LNCaP clone FGC (cell line): ENCODE measurements at regions not wholly inside any gene's neighbourhood (a gene's known extent, or its start where the extent isn't known, plus 50 kb on each side); places are given as distances from the start of the nearest gene placed in this dataset.
"Not testable (repeated sequence)": the region's sequence is repeated elsewhere in the genome, so short reads cannot be mapped to it uniquely, and the experiment has no call there.

Experiments used
- DNase-seq: peaks from one replicate; pipeline ENCODE4 v3.0.0-alpha.2; 2011; ENCODE audit warnings: low read depth
- H3K4me3 ChIP-seq: 2 replicates; pipeline ENCODE4 v1.5.1; 2011; ENCODE audit warnings: mild to moderate bottlenecking, low read depth, low read length, control low read depth
- TF ChIP-seq, protein P1 (sequence below): IDR thresholded peaks from 2 replicates; pipeline ENCODE4 v1.5.1; 2012; ENCODE audit warnings: mild to moderate bottlenecking; ENCODE audit not compliant: control insufficient read depth, insufficient read depth; ENCODE audit errors: extremely low read depth

DNA sequence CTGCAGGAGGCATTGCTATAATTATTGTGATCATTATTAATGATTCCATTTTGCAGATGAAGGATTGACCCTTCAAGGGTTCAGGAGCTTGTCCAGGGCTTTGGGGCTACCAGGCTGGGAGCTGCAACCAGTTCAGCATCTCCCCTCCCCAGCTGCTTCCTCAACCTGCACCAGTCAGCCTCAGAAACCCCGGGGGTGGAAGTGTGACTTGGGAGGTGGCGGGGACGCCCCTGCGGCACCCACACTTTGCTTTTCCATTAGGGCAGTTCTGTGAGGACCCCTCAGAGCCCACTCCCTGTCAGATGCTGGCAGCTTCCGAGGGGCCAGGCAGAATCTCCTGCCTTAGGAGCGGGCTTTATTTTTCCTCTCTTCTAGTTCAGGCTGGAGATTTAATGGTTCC is 85.6 kb downstream of the OLFM1 start:
- TF ChIP-seq, protein P1, sequence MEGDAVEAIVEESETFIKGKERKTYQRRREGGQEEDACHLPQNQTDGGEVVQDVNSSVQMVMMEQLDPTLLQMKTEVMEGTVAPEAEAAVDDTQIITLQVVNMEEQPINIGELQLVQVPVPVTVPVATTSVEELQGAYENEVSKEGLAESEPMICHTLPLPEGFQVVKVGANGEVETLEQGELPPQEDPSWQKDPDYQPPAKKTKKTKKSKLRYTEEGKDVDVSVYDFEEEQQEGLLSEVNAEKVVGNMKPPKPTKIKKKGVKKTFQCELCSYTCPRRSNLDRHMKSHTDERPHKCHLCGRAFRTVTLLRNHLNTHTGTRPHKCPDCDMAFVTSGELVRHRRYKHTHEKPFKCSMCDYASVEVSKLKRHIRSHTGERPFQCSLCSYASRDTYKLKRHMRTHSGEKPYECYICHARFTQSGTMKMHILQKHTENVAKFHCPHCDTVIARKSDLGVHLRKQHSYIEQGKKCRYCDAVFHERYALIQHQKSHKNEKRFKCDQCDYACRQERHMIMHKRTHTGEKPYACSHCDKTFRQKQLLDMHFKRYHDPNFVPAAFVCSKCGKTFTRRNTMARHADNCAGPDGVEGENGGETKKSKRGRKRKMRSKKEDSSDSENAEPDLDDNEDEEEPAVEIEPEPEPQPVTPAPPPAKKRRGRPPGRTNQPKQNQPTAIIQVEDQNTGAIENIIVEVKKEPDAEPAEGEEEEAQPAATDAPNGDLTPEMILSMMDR, result no peak
- no peak overlapping the region for H3K4me3 ChIP-seq
- DNase-seq, result no peak

DNA sequence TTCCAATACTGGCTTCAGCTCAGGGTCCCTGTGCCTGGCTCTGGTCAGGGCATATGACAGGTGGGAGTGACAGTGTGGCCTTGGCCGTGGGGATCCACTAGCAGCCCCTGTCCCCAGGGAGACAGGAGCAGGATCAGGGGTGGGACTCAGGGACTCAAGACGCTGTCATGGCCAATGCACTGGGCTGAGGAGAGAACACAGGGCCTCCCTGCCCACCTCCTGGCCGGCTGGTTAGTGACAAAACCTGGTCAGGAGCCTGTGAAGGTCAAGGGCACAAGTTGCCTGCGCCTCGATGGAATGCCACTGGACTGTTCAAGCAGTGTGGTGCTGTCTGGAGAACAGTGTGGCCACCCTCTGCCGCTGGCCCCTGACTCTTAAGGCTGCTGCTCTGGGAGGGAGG is 86.8 kb downstream of the OLFM1 start:
- no peak for DNase-seq
- TF ChIP-seq, protein P1, result no peak
- H3K4me3 ChIP-seq, result no peak overlapping the region

DNA sequence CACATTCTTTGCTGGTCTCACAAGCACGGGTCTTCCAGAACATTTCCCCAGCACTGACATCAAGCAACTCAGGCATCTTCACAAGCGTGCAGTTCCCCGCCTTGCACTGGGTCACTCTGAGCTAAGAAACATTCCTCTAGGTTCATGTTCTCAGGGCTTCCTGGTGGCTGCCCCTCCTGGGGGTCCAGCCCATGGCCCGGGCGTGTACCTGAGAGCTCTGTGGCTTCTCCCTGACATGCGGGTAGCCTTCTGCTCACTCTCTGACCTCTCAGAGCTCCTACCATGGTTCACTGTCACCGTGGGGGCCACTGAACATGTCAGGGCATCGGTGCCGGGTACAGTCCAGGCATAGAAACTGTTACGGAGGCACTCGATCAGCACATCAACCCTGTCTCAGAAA is 87.5 kb downstream of the OLFM1 start:
- DNase-seq, result no peak
- TF ChIP-seq, protein P1, result no peak
- no peak overlapping the region for H3K4me3 ChIP-seq

DNA sequence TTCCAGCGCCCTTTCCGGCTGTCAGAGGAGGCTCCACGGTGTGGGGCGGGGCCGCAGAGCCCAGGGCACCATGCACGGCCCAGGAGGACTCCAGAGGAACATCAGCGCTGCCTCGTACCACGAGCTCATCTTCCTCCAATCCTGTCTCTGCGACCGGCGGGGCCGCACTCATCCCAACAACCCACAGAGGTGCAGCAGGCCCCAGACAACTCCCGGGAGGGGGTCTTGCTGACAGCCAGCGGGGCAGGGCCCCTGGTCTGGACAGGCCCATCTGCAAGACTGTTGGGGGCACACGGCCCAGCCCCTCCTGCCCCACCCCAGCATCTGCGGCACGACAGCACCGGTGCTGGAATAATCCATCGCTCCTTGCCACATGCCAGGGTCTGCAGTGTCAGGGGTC is 88.8 kb downstream of the OLFM1 start:
- no peak overlapping the region for H3K4me3 ChIP-seq
- no peak for DNase-seq
- TF ChIP-seq, protein P1, result no peak

DNA sequence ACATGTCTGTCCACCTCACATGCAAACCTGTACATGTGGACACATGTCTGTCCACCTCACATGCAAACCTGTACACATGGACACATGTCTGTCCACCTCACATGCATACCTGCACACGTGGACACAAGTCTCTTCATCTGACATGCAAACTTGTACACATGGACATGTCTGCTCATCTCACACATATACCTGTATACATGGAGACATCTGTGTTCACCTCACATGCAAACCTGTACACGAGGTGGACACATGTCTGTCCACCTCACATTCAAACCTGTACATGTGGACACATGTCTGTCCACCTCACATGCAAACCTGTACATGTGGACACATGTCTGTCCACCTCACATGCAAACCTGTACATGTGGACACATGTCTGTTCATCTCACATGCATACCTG is 90.1 kb downstream of the OLFM1 start:
- DNase-seq, H3K4me3 ChIP-seq: not testable (repeated sequence)

DNA sequence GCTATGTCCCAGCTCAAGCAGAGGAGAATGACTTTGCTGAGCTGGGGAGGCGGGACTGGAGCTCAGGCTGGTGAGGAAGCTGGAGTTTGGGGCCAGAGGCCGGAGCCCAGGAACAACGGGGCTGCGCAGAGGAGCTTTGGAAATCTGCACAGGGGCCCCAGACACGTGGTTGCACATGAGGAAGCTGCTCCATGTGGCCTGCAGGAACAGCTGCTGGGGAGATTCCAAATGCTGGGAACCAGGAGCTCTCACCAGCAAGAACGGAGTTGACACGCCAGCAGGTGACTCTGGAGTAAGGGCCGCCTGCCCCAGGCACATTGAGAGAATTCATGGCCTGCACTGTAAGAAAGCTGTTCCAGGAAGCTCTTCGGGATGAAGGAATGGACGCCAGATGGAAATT is 91.0 kb downstream of the OLFM1 start:
- TF ChIP-seq, protein P1, result no peak
- H3K4me3 ChIP-seq, result no peak overlapping the region
- DNase-seq, result no peak

DNA sequence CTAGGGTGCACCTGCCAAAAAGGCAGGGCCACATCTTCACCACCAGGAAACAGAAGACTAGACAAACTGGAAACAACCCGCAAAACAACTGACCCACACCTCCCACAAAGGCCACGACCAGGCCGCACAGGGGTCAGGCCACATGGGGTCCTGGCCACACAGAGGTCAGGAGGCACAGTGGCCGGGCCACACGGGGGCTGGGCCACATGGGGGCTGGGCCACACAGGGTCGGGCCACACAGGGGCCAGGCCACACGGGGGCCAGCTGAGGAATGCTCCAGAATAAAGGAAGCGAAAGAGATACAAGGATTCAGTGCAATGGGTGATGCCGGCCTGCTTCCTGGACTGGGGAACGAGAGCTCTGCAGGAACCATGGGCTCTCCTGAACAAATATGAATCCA is 91.6 kb downstream of the OLFM1 start:
- TF ChIP-seq, protein P1, result no peak
- DNase-seq, result no peak
- no peak overlapping the region for H3K4me3 ChIP-seq

DNA sequence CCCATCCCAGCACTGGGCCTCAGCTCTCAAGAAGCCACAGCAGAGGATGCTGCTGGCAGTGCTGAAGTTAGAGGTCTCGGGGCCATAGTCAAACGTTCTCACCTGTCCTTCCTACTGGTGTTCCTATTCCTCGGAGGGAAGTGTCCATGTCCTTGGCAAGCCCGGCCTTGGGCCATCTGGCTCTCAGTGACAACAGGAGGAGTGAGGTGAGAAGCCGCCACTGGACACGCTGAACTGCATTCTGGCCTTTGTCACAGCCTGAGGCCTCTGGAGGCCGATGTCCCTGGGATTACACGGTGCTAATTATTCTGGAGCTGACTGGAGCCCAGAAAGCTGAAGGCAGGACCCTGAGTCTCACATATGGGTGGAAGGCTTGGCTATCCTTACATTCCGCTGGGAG is 92.5 kb downstream of the OLFM1 start:
- TF ChIP-seq, protein P1, result no peak
- no peak for DNase-seq
- H3K4me3 ChIP-seq, result no peak overlapping the region
